Astrocyte of the hippocampus (primary cell): ENCODE measurements at regions not wholly inside any gene's neighbourhood (a gene's known extent, or its start where the extent isn't known, plus 50 kb on each side); places are given as distances from the start of the nearest gene placed in this dataset.
"Not testable (repeated sequence)": the region's sequence is repeated elsewhere in the genome, so short reads cannot be mapped to it uniquely, and the experiment has no call there.

ENCODE experiments used
- DNase-seq: peaks from one replicate; pipeline ENCODE4 v3.0.0; 2011; ENCODE audit warnings: low read depth, low spot score

- DNase-seq = not testable (repeated sequence)
Observed at GRCh38 chr4:8976466-8977128, 105.0 kb upstream of the HMX1 start.

- DNase-seq = not testable (repeated sequence)
Observed at GRCh38 chr4:8972635-8973034, 101.0 kb upstream of the HMX1 start.

- not testable (repeated sequence) for DNase-seq
Observed at GRCh38 chr4:8965896-8966295, 94.3 kb upstream of the HMX1 start.

GRCh38 chr4:8964201-8964788 lies 92.7 kb upstream of the HMX1 start:
- DNase-seq = not testable (repeated sequence)

GRCh38 chr4:8963533-8963932 lies 91.9 kb upstream of the HMX1 start:
- peak; percentile 2 for DNase-seq

GRCh38 chr4:8961343-8961742 lies 89.7 kb upstream of the HMX1 start:
- DNase-seq = peak; percentile 16

GRCh38 chr4:8959471-8959870 lies 87.8 kb upstream of the HMX1 start:
- not testable (repeated sequence) for DNase-seq

GRCh38 chr4:8954001-8954400 lies 82.4 kb upstream of the HMX1 start:
- DNase-seq = not testable (repeated sequence)

- not testable (repeated sequence) for DNase-seq
Observed at GRCh38 chr4:8952791-8953190, 81.2 kb upstream of the HMX1 start.

GRCh38 chr4:8952109-8952508 lies 80.5 kb upstream of the HMX1 start:
- not testable (repeated sequence) for DNase-seq

GRCh38 chr4:8945506-8945905 lies 73.9 kb upstream of the HMX1 start:
- not testable (repeated sequence) for DNase-seq

- not testable (repeated sequence) for DNase-seq
Observed at GRCh38 chr4:8943367-8943766, 71.7 kb upstream of the HMX1 start.

- not testable (repeated sequence) for DNase-seq
Observed at GRCh38 chr4:8942088-8942487, 70.4 kb upstream of the HMX1 start.

GRCh38 chr4:8941492-8941805 lies 69.8 kb upstream of the HMX1 start:
- DNase-seq = not testable (repeated sequence)

GRCh38 chr4:8940792-8941491 lies 69.3 kb upstream of the HMX1 start:
- DNase-seq = no peak

- DNase-seq = no peak
Observed at GRCh38 chr4:8939840-8940742, 68.5 kb upstream of the HMX1 start.

GRCh38 chr4:8939160-8939839 lies 67.7 kb upstream of the HMX1 start:
- no peak for DNase-seq

- DNase-seq = no peak
Observed at GRCh38 chr4:8938623-8939022, 67.0 kb upstream of the HMX1 start.

- DNase-seq = no peak
Observed at GRCh38 chr4:8938137-8938536, 66.5 kb upstream of the HMX1 start.

GRCh38 chr4:8932884-8933283 lies 61.2 kb upstream of the HMX1 start:
- DNase-seq = no peak

- no peak for DNase-seq
Observed at GRCh38 chr4:8928074-8928473, 56.4 kb upstream of the HMX1 start.
